ENCODE measurements at regions not wholly inside any gene's neighbourhood (a gene's known extent, or its start where the extent isn't known, plus 50 kb on each side); places are given as distances from the start of the nearest gene placed in this dataset.

DNA sequence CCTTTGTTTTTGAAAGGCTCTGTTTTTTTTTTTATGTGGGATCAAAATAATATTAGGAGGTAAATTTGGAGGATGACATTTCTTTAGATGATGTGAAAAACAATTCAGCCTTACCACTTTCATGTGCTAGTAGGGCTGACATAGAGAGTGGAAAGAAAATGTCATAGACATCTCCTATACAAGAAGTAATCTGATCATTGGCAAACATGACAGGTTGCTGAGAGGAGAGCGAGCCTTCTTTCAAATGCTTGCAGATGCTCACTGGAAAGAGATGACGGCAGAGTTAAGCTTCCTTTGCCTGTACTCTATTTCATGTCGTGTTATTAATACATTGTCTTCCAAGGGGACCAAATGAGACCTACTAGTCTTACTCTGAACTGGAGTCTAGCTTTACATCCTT, 160.1 kb upstream of the DAP start:
- WGBS: 88% methylated on average over 3 of the region's 3 CpGs
- Histone ChIP-seq H3K4me3 (ENCODE audit: low read length) (no peak overlapping the region), H3K27ac (ENCODE audit: low read depth, low read length) (no peak overlapping the region), H3K9ac (ENCODE audit: low read depth, low read length) (no peak overlapping the region), H3K27me3 (ENCODE audit: insufficient read depth, low read length) (no peaks in the 10 kb centered on the region), H3K36me3 (ENCODE audit: insufficient read depth, low read length) (no peaks in the 10 kb centered on the region), H3K9me3 (ENCODE audit: insufficient read depth, low read depth, low read length) (no peaks in the 10 kb centered on the region), H3K4me1 (ENCODE audit: insufficient read depth, low read length) (no peaks in the 10 kb centered on the region)

DNA sequence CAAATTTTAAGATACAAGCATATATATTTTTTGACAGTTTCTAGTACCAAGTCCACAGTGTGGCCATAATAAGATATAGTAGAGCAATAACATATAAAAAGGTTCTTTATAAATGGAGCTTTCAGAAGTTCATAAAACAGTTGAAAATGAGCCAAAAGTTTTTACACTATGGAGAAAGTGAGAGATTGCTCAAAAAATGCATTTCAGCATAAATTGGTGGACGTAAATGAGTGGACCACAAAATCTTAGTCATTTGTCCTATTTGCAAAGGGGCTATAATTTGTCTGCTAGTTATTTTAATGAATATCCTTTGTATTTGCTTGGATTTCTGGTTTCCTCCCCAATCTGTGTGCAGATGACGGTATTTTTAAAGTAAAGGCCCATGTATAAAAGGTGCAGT, 159.4 kb upstream of the DAP start:
- no peaks in the 10 kb centered on the region for H3K36me3 ChIP-seq (ENCODE audit: insufficient read depth, low read length)
- no peak overlapping the region for H3K27ac ChIP-seq (ENCODE audit: low read depth, low read length)
- H3K9ac ChIP-seq (ENCODE audit: low read depth, low read length): no peak overlapping the region
- no peaks in the 10 kb centered on the region for H3K9me3 ChIP-seq (ENCODE audit: insufficient read depth, low read depth, low read length)
- WGBS: 94% methylated on average over 1 of the region's 2 CpGs
- no peaks in the 10 kb centered on the region for H3K27me3 ChIP-seq (ENCODE audit: insufficient read depth, low read length)
- no peak overlapping the region for H3K4me3 ChIP-seq (ENCODE audit: low read length)
- no peaks in the 10 kb centered on the region for H3K4me1 ChIP-seq (ENCODE audit: insufficient read depth, low read length)

DNA sequence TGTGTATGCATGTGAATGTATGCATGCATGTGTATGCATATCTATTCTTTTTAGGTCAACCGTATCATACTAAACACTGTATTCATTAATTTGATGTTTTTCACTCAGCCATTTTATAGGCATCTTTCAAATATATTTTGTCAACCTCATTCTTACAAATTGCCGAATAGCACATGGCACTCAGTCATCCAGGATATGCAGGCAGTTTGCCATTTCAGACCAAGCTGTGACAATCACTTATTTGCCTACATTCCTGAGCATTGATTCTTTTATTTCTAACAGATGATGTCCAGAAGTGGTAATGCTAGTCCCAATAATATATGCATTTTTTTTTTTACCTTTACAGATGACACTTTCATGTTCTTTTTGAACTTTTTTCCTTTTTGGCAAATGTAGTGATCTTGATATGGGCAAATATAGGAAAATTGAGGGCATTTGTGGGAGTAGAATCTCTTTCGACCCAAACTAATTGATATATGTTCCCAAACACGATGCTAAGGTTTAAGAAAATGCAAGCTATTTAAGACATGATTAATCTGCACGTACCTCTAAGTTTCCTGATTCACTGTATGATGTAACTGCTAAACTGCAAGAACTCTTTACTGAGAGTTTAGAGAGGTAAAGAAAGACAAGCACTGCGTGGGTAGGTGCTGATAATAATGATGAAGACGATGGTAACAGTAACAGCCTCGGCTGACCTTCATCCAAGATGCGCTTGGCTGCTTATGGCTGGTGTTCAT, 153.9 kb upstream of the DAP start:
- Histone ChIP-seq H3K27me3 (ENCODE audit: insufficient read depth, low read length) (no peaks in the 10 kb centered on the region), H3K36me3 (ENCODE audit: insufficient read depth, low read length) (no peaks in the 10 kb centered on the region), H3K9me3 (ENCODE audit: insufficient read depth, low read depth, low read length) (no peaks in the 10 kb centered on the region), H3K4me1 (ENCODE audit: insufficient read depth, low read length) (peaks cover 7% of the 10 kb centered on the region; the same call in 1 of the 2 replicates), H3K4me3 (ENCODE audit: low read length) (no peak overlapping the region), H3K9ac (ENCODE audit: low read depth, low read length) (no peak overlapping the region), H3K27ac (ENCODE audit: low read depth, low read length) (no peak overlapping the region)
- WGBS: 85% methylated on average over 9 of the region's 9 CpGs

DNA sequence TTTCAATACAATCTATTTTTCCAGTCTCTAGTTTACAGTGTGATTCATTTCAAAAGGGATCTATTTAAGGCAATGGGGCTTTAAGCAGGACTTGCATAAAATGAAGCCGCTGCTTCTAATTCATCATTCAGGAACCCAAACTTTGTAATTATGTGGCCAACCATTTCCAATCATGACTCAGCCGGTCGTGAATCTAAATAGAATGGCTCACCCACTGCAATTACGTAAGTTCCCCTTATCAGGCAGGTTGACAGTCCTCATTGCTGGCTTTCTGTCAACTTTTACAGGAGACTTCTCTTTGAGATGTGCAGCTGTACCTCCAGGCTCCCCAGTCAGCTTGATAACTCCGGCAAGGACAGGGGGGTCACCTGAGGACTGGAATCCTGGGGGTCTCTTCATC, 152.8 kb upstream of the DAP start:
- H3K36me3 ChIP-seq (ENCODE audit: insufficient read depth, low read length): no peaks in the 10 kb centered on the region
- H3K27ac ChIP-seq (ENCODE audit: low read depth, low read length): no peak overlapping the region
- H3K4me3 ChIP-seq (ENCODE audit: low read length): no peak overlapping the region
- no peaks in the 10 kb centered on the region for H3K9me3 ChIP-seq (ENCODE audit: insufficient read depth, low read depth, low read length)
- H3K4me1 ChIP-seq (ENCODE audit: insufficient read depth, low read length): peaks cover 7% of the 10 kb centered on the region; the same call in 1 of the 2 replicates
- WGBS: 59% methylated on average over 5 of the region's 5 CpGs
- H3K9ac ChIP-seq (ENCODE audit: low read depth, low read length): no peak overlapping the region
- H3K27me3 ChIP-seq (ENCODE audit: insufficient read depth, low read length): no peaks in the 10 kb centered on the region

DNA sequence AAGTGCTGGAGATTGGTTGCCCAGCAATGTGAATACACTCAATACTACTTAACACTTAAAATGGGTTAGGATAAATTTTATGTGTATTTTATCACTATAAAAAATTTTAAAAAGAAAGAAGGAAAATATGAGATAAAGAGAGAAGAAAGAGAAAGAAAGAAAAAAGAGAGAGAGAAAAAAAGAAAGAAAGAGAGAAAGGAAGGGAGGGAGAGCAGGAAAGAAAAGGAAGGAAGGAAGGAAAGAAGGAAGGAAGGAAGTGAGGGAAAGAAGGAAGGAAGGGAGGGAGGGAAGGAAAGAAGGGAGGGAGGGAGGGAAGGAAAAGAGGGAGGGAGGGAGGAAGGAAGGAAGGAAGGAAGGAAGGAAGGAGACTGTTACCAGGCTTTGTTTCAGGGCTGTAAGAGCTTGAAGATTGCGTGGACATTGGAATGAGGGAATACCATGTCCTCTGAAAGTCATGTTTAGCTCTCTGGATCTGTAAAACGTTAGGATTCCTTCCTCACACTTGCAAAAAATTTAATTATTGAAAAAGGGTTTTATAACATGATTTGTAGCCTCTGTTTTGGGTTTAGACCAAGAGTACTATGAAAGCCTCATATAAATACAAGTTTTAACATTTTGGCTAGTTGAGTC, 152.3 kb upstream of the DAP start:
- no peaks in the 10 kb centered on the region for H3K9me3 ChIP-seq (ENCODE audit: insufficient read depth, low read depth, low read length)
- no peaks in the 10 kb centered on the region for H3K36me3 ChIP-seq (ENCODE audit: insufficient read depth, low read length)
- 89% methylated on average over 1 of the region's 2 CpGs for WGBS
- no peak overlapping the region for H3K9ac ChIP-seq (ENCODE audit: low read depth, low read length)
- H3K27me3 ChIP-seq (ENCODE audit: insufficient read depth, low read length): no peaks in the 10 kb centered on the region
- H3K4me1 ChIP-seq (ENCODE audit: insufficient read depth, low read length): peaks cover 7% of the 10 kb centered on the region; the same call in 1 of the 2 replicates
- H3K4me3 ChIP-seq (ENCODE audit: low read length): no peak overlapping the region
- no peak overlapping the region for H3K27ac ChIP-seq (ENCODE audit: low read depth, low read length)

DNA sequence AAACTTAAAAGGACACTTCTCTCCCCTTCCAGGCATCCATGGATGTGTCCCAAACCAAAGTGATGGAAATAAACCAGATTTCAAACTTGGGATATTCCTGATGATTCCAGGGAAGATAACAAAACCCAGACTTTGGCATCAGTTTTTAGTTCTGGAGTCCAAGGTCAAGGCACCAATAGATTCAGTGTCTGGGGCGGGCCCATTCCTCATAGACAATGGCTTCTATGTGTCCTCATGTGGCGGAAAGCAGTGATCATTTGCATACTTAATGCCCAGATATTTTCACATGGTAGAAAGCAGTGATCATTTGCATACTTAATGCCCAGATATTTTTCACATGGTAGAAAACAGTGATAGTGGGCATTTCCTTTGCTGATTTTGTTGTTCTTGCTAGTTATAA, 151.4 kb upstream of the DAP start:
- 94% methylated on average over 2 of the region's 2 CpGs for WGBS
- Histone ChIP-seq H3K4me3 (ENCODE audit: low read length) (no peak overlapping the region), H3K9me3 (ENCODE audit: insufficient read depth, low read depth, low read length) (no peaks in the 10 kb centered on the region), H3K27me3 (ENCODE audit: insufficient read depth, low read length) (no peaks in the 10 kb centered on the region), H3K4me1 (ENCODE audit: insufficient read depth, low read length) (peaks cover 7% of the 10 kb centered on the region; the same call in 1 of the 2 replicates), H3K36me3 (ENCODE audit: insufficient read depth, low read length) (no peaks in the 10 kb centered on the region), H3K27ac (ENCODE audit: low read depth, low read length) (no peak overlapping the region), H3K9ac (ENCODE audit: low read depth, low read length) (no peak overlapping the region)

DNA sequence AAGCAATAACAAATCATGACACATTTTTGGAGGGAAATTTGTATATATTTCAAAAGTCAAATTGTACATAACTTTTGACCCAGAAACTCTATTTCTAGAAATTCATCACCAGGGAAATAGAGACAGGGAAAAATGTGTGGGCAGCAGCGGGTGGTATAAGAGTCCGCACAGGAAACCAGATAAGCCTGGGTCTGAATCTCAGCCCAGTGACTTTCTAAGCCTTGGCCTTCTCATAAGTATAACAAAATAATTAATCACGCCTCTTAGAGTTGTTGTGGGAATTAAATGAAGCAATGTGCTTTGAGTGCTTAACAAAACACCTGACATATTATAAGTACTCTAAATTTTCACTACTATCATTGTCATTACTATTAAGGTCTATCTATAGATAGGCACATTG, 149.2 kb upstream of the DAP start:
- Histone ChIP-seq H3K9ac (ENCODE audit: low read depth, low read length) (no peak overlapping the region), H3K9me3 (ENCODE audit: insufficient read depth, low read depth, low read length) (no peaks in the 10 kb centered on the region), H3K4me1 (ENCODE audit: insufficient read depth, low read length) (peaks cover 15% of the 10 kb centered on the region), H3K36me3 (ENCODE audit: insufficient read depth, low read length) (no peaks in the 10 kb centered on the region), H3K4me3 (ENCODE audit: low read length) (no peak overlapping the region), H3K27ac (ENCODE audit: low read depth, low read length) (no peak overlapping the region), H3K27me3 (ENCODE audit: insufficient read depth, low read length) (no peaks in the 10 kb centered on the region)
- 100% methylated on average over 2 of the region's 3 CpGs for WGBS

DNA sequence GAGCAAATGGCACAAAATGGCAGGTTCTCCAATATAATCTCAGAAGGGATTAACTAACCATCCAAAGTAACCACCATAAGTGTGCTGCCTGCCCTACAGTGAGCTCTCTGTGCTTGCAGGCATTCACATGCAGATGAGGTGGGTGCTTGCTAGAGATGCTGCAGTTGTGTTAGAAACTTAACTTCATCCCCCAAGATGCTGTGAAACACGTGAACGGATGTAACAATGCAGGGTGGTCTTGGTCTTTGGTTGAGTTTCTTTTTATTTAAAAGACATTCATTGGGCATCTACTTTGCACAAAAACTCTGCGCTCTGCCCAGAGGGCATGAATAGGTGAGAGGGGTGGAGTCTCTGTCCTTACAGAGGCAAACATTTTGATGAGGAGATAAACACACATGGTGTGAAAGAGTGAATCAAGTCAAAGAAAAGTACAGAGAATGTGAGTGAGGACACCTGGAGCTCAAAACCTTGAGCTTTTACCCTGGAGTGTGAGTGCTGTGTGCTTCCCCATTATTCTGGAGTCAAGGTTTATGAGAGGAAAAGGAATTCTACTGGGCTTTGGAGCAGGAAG, 143.9 kb upstream of the DAP start:
- WGBS: 30% methylated on average over 3 of the region's 3 CpGs
- peaks cover 34% of the 10 kb centered on the region for H3K4me1 ChIP-seq (ENCODE audit: insufficient read depth, low read length)
- no peak overlapping the region for H3K27ac ChIP-seq (ENCODE audit: low read depth, low read length)
- no peaks in the 10 kb centered on the region for H3K27me3 ChIP-seq (ENCODE audit: insufficient read depth, low read length)
- H3K9ac ChIP-seq (ENCODE audit: low read depth, low read length): no peak overlapping the region
- no peaks in the 10 kb centered on the region for H3K36me3 ChIP-seq (ENCODE audit: insufficient read depth, low read length)
- H3K9me3 ChIP-seq (ENCODE audit: insufficient read depth, low read depth, low read length): no peaks in the 10 kb centered on the region
- H3K4me3 ChIP-seq (ENCODE audit: low read length): no peak overlapping the region

DNA sequence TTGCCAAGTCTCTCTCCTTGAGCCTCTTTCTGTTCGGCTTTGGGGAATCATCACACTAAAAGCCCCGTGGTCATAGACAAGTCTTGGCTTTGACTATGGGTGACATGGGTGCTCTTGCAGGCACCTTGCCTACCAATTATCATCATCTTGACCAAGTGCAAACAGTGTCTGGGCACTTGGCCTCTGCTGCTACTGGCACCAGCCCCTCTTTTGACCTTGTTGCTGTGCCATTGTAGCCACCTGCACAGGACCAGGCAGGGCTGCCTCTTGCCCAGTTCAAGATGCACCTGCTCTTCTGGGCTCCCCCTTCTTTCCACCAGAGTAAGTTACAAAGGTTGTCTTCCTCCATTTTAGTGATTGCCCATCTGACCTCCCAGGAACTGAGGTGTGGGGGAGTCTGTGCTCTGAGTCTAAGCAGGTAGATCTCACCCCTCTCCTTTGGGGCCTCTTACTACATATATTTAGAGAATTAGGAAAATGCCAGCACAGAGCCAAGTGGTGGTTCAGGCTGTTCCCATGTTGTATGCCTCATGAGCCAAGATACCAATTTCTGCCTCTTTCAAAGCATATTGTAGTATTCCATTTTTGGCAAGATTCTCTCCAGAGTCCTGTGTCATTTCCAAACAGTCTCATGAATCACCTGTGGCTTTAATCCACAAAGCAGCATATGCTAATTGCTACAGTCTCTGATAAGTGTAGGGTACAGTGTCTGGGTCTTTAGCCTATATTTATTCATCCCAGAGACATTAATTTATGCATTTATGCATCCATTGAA, 142.9 kb upstream of the DAP start:
- Histone ChIP-seq H3K27ac (ENCODE audit: low read depth, low read length) (no peak overlapping the region), H3K27me3 (ENCODE audit: insufficient read depth, low read length) (no peaks in the 10 kb centered on the region), H3K4me1 (ENCODE audit: insufficient read depth, low read length) (peaks cover 42% of the 10 kb centered on the region), H3K36me3 (ENCODE audit: insufficient read depth, low read length) (no peaks in the 10 kb centered on the region), H3K9ac (ENCODE audit: low read depth, low read length) (no peak overlapping the region), H3K9me3 (ENCODE audit: insufficient read depth, low read depth, low read length) (no peaks in the 10 kb centered on the region), H3K4me3 (ENCODE audit: low read length) (no peak overlapping the region)
- whole genome bisulfite sequencing: 89% methylated on average over 2 of the region's 2 CpGs

DNA sequence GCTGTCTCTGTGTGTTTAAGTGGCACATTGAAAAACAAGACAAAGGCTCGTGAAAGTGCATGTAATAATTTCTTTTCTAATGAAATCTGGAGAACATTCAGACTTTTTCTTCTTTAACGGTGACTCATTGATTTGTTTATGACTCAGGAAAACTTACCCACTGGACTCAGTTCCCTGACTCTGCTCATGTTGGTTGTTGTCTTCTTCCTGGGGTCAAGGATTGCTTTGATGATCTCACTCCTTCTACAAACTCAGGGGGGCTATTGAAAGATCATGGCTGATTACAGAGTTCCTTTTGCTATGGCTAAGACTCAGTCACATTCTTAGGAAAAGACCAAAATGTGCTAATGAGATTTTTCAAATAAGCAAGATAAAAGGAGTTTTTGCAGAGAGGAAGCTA, 141.1 kb upstream of the DAP start:
- Histone ChIP-seq H3K4me1 (ENCODE audit: insufficient read depth, low read length) (peaks cover 46% of the 10 kb centered on the region), H3K36me3 (ENCODE audit: insufficient read depth, low read length) (no peaks in the 10 kb centered on the region), H3K9ac (ENCODE audit: low read depth, low read length) (no peak overlapping the region), H3K27me3 (ENCODE audit: insufficient read depth, low read length) (no peaks in the 10 kb centered on the region), H3K27ac (ENCODE audit: low read depth, low read length) (no peak overlapping the region), H3K9me3 (ENCODE audit: insufficient read depth, low read depth, low read length) (no peaks in the 10 kb centered on the region), H3K4me3 (ENCODE audit: low read length) (no peak overlapping the region)
- WGBS: 100% methylated on average over 2 of the region's 2 CpGs

DNA sequence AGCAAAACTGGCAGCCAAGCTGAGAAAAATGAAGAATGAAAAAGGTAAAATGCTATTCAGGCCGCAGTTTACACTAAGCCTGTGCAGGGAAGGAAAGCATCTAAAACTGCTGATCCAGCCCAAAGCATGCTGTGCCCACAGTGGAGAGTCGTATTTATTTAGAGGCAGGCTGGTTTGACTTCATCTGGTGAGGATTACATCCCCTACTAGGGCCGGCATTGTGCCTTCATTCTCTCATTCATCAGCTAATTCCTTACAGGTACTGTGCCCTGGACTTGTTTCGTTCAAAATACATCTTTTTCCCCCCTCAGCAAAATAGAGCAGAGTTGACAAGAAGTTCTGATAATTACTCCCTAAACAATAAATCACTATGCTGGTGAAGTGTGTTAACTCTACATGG, 137.5 kb upstream of the DAP start:
- H3K9ac ChIP-seq (ENCODE audit: low read depth, low read length): no peak overlapping the region
- H3K4me1 ChIP-seq (ENCODE audit: insufficient read depth, low read length): peaks cover 26% of the 10 kb centered on the region; the same call in 1 of the 2 replicates
- no peaks in the 10 kb centered on the region for H3K9me3 ChIP-seq (ENCODE audit: insufficient read depth, low read depth, low read length)
- no peaks in the 10 kb centered on the region for H3K36me3 ChIP-seq (ENCODE audit: insufficient read depth, low read length)
- H3K27me3 ChIP-seq (ENCODE audit: insufficient read depth, low read length): no peaks in the 10 kb centered on the region
- WGBS: 85% methylated on average over 4 of the region's 4 CpGs
- H3K27ac ChIP-seq (ENCODE audit: low read depth, low read length): no peak overlapping the region; the same call in 1 of the 2 replicates
- no peak overlapping the region for H3K4me3 ChIP-seq (ENCODE audit: low read length)
